H1 (cell line): ENCODE measurements at regions not wholly inside any gene's neighbourhood (a gene's known extent, or its start where the extent isn't known, plus 50 kb on each side); places are given as distances from the start of the nearest gene placed in this dataset.

ENCODE experiments used
- CTCF ChIA-PET: fragments of 300-600 bp; sonication (Branson Sonifier 250); formaldehyde crosslinking; loops from one replicate; lab custom pipeline; 2021; ENCODE audit not compliant: partially characterized antibody; lab: Charles Lee
- POLR2A ChIA-PET: fragments of 300-600 bp; sonication (Branson Sonifier 250); formaldehyde crosslinking; loops from one replicate; lab custom pipeline; 2021; ENCODE audit warnings: inconsistent platforms; ENCODE audit not compliant: partially characterized antibody; lab: Charles Lee
- DNase-seq, 2 experiments: peaks; one replicate each; pipeline versions ENCODE4 v3.0.0 to v3.0.0-alpha.2; 2010 to 2022; ENCODE audit warnings: low spot score in 2 of 2, low read depth in 1 of 2, mixed read lengths in 1 of 2
- FAIRE-seq: peaks from 2 replicates; lab custom pipeline; 2011; peaks lifted over from hg19 to GRCh38; lab: Jason Lieb, UNC
- H2AFZ ChIP-seq: 2 replicates; pipeline ENCODE4 v1.8.1; 2012; ENCODE audit warnings: low read length, inconsistent platforms
- H2AK5ac ChIP-seq: 2 replicates; pipeline ENCODE4 v1.6.1; 2013; ENCODE audit warnings: low read depth, low read length
- H2BK120ac ChIP-seq: replicated peaks from 2 replicates; pipeline ENCODE3; 2013; ENCODE audit warnings: low read depth, low read length, inconsistent platforms
- H2BK12ac ChIP-seq: 2 replicates; pipeline ENCODE4 v1.6.1; 2013; ENCODE audit warnings: low read depth, low read length
- H2BK15ac ChIP-seq: 2 replicates; pipeline ENCODE4 v1.6.1; 2013; ENCODE audit warnings: low read length
- H2BK20ac ChIP-seq: 2 replicates; pipeline ENCODE4 v1.6.1; 2013; ENCODE audit warnings: low read length
- H2BK5ac ChIP-seq: 2 replicates; pipeline ENCODE4 v1.6.1; 2013; ENCODE audit warnings: low read depth, low read length
- H3K14ac ChIP-seq: 2 replicates; pipeline ENCODE4 v1.6.1; 2013; ENCODE audit warnings: inconsistent platforms; ENCODE audit not compliant: insufficient read length
- H3K18ac ChIP-seq: 2 replicates; pipeline ENCODE4 v1.6.1; 2013; ENCODE audit warnings: low read length; ENCODE audit errors: extremely low read depth
- H3K23ac ChIP-seq: 2 replicates; pipeline ENCODE4 v1.6.1; 2013; ENCODE audit warnings: inconsistent platforms; ENCODE audit not compliant: insufficient read length
- H3K23me2 ChIP-seq: 2 replicates; pipeline ENCODE4 v1.6.1; 2013; ENCODE audit warnings: low read depth, low read length
- H3K27ac ChIP-seq: 2 replicates; pipeline ENCODE4 v1.6.1; 2011; ENCODE audit warnings: low read depth, low read length, inconsistent platforms
- H3K27me3 ChIP-seq, 4 experiments: replicated peaks in 1 of 4; 1 replicate in 1 of 4; 2 replicates in 3 of 4; pipeline versions ENCODE4 v1.6.1 to v1.8.1; 2011 to 2013; ENCODE audit warnings: low read length in 3 of 4, mild to moderate bottlenecking in 3 of 4, inconsistent platforms in 2 of 4, mixed read lengths in 2 of 4, moderate library complexity in 1 of 4; ENCODE audit not compliant: control insufficient read depth in 3 of 4, insufficient read depth in 3 of 4; ENCODE audit errors: extremely low read depth in 1 of 4
- H3K36me3 ChIP-seq, 4 experiments: 2 replicates each; pipeline versions ENCODE4 v1.6.1 to v1.8.1; 2011 to 2013; ENCODE audit warnings: mild to moderate bottlenecking in 4 of 4, low read length in 3 of 4, moderate library complexity in 2 of 4, control low read depth in 1 of 4, inconsistent platforms in 1 of 4; ENCODE audit not compliant: insufficient read depth in 4 of 4, control insufficient read depth in 2 of 4
- H3K4ac ChIP-seq: replicated peaks from 2 replicates; pipeline ENCODE3; 2013; ENCODE audit warnings: low read length, low read depth, mixed read lengths, inconsistent platforms; ENCODE audit not compliant: insufficient read length
- H3K4me1 ChIP-seq, 4 experiments: replicated peaks in 1 of 4; 1 replicate in 1 of 4; 2 replicates in 3 of 4; pipeline versions ENCODE4 v1.6.1 to v1.8.1; 2011 to 2013; ENCODE audit warnings: low read length in 3 of 4, inconsistent platforms in 2 of 4, mixed read lengths in 1 of 4; ENCODE audit not compliant: insufficient read depth in 4 of 4, control insufficient read depth in 3 of 4
- H3K4me2 ChIP-seq, 2 experiments: 2 replicates each; pipeline versions ENCODE4 v1.6.1 to v1.8.1; 2011 to 2013; ENCODE audit warnings: low read depth in 2 of 2, low read length in 2 of 2, control low read depth in 1 of 2, inconsistent platforms in 1 of 2, mild to moderate bottlenecking in 1 of 2; ENCODE audit not compliant: insufficient read depth in 1 of 2
- H3K4me3 ChIP-seq, 4 experiments: fragments of 200-600, 300-600 bp in 1 of 4; sonication (generic), shearing (Covaris generic), sonication (Bioruptor Twin) in 1 of 4; 2 replicates each; pipeline versions ENCODE4 v1.5.1 to v1.8.1; 2011 to 2016; ENCODE audit warnings: low read length in 4 of 4, low read depth in 3 of 4, control low read depth in 2 of 4, inconsistent platforms in 2 of 4, mild to moderate bottlenecking in 2 of 4, mixed read lengths in 1 of 4, moderate library complexity in 1 of 4; ENCODE audit not compliant: insufficient read depth in 2 of 4; ENCODE audit errors: extremely low read depth in 1 of 4
- H3K56ac ChIP-seq: replicated peaks from 2 replicates; pipeline ENCODE3; 2013; ENCODE audit warnings: low read depth, mild to moderate bottlenecking, mixed read lengths, low read length, inconsistent platforms; ENCODE audit not compliant: insufficient read length
- H3K79me1 ChIP-seq: 2 replicates; pipeline ENCODE4 v1.6.1; 2013; ENCODE audit warnings: low read depth, low read length, control low read depth
- H3K79me2 ChIP-seq, 2 experiments: 2 replicates each; pipeline versions ENCODE4 v1.6.1 to v1.8.1; 2012 to 2013; ENCODE audit warnings: low read length in 2 of 2, mild to moderate bottlenecking in 2 of 2, inconsistent platforms in 1 of 2; ENCODE audit not compliant: insufficient read depth in 2 of 2, control insufficient read depth in 1 of 2
- H3K9ac ChIP-seq, 4 experiments: replicated peaks in 1 of 4; 1 replicate in 1 of 4; 2 replicates in 3 of 4; pipeline versions ENCODE4 v1.6.1 to v1.8.1; 2011 to 2013; ENCODE audit warnings: low read depth in 3 of 4, low read length in 3 of 4, control low read depth in 2 of 4, mild to moderate bottlenecking in 2 of 4, moderate library complexity in 2 of 4, inconsistent platforms in 1 of 4; ENCODE audit errors: extremely low read depth in 1 of 4
- H3K9me3 ChIP-seq, 2 experiments: 2 replicates each; pipeline versions ENCODE4 v1.6.1 to v1.8.1; 2012 to 2013; ENCODE audit warnings: mild to moderate bottlenecking in 2 of 2, moderate library complexity in 2 of 2, control low read depth in 1 of 2, inconsistent platforms in 1 of 2, low read depth in 1 of 2, low read length in 1 of 2, mixed read lengths in 1 of 2; ENCODE audit not compliant: insufficient read depth in 2 of 2
- H4K20me1 ChIP-seq, 2 experiments: replicated peaks in 1 of 2; 2 replicates each; pipeline versions ENCODE3 to v1.8.1; 2011 to 2013; ENCODE audit warnings: inconsistent platforms in 2 of 2, low read length in 2 of 2, mild to moderate bottlenecking in 1 of 2; ENCODE audit not compliant: insufficient read depth in 2 of 2, control insufficient read depth in 1 of 2
- H4K5ac ChIP-seq: 2 replicates; pipeline ENCODE4 v1.6.1; 2013; ENCODE audit warnings: low read length, low read depth, mixed read lengths, inconsistent platforms; ENCODE audit not compliant: insufficient read length
- H4K8ac ChIP-seq: 2 replicates; pipeline ENCODE4 v1.8.0; 2013; ENCODE audit warnings: mild to moderate bottlenecking, moderate library complexity, low read length, inconsistent platforms; ENCODE audit not compliant: insufficient read depth; ENCODE audit errors: extremely low read depth
- H4K91ac ChIP-seq: replicated peaks from 2 replicates; pipeline ENCODE3; 2013; ENCODE audit warnings: low read length, mixed read lengths, inconsistent platforms; ENCODE audit not compliant: insufficient read length
- CHD1 ChIP-seq: IDR thresholded peaks from 2 replicates; pipeline ENCODE4 v1.6.1; 2012; ENCODE audit warnings: low read depth, low read length, improper control_type of control experiment
- GTF2F1 ChIP-seq: IDR thresholded peaks from 2 replicates; pipeline ENCODE4 v1.6.1; 2012; ENCODE audit warnings: low read depth, low read length, improper control_type of control experiment, borderline replicate concordance
- HDAC6 ChIP-seq: IDR thresholded peaks from one replicate; pipeline ENCODE4 v1.7.1; 2012; ENCODE audit warnings: low read depth, mild to moderate bottlenecking, inconsistent platforms, low read length, moderate library complexity
- RFX5 ChIP-seq: IDR thresholded peaks from 2 replicates; pipeline ENCODE4 v1.6.1; 2011; ENCODE audit warnings: low read depth, low read length, improper control_type of control experiment, borderline replicate concordance
- RXRA ChIP-seq: IDR thresholded peaks from 2 replicates; pipeline ENCODE4 v1.6.1; 2011; ENCODE audit warnings: low read depth, mild to moderate bottlenecking, low read length, moderate library complexity; ENCODE audit not compliant: insufficient read depth
- SAP30 ChIP-seq: fragments of 300-600 bp; sonication (generic); IDR thresholded peaks from 2 replicates; pipeline ENCODE4 v1.7.1; 2012; ENCODE audit warnings: low read length, moderate library complexity, mild to moderate bottlenecking, inconsistent platforms; ENCODE audit not compliant: insufficient read depth, insufficient replicate concordance
- SRF ChIP-seq: IDR thresholded peaks from 2 replicates; pipeline ENCODE4 v1.6.1; 2011; ENCODE audit warnings: mild to moderate bottlenecking, low read depth, low read length, moderate library complexity
- TBP ChIP-seq: IDR thresholded peaks from 2 replicates; pipeline ENCODE4 v1.6.1; 2011; ENCODE audit warnings: low read depth, low read length, improper control_type of control experiment
- TCF12 ChIP-seq: IDR thresholded peaks from 2 replicates; pipeline ENCODE4 v1.6.1; 2011; ENCODE audit warnings: low read depth, mild to moderate bottlenecking, low read length
- WGBS, 2 experiments: shearing (Covaris generic) in 1 of 2; methylation state at CpG; one replicate each; pipeline versions ENCODE4 v1.1.6 to v1.1.7; 2013 to 2015; ENCODE audit warnings: low lambda C conversion rate in 2 of 2, mixed read lengths in 2 of 2, inconsistent platforms in 1 of 2, low coverage in 1 of 2, missing lambda C conversion rate in 1 of 2; ENCODE audit not compliant: insufficient replicate concordance in 2 of 2, insufficient coverage in 1 of 2, insufficient read length in 1 of 2; ENCODE audit errors: extremely low coverage in 1 of 2, missing lambda C conversion rate in 1 of 2; 5-methylcytosine and 5-hydroxymethylcytosine counted together
- TF ChIP-seq, protein P1 (sequence below): IDR thresholded peaks from 2 replicates; pipeline ENCODE4 v1.6.1; 2011; ENCODE audit warnings: low read length, improper control_type of control experiment
- TF ChIP-seq, protein P2 (sequence below): IDR thresholded peaks from 2 replicates; pipeline ENCODE4 v1.6.1; 2012; ENCODE audit warnings: low read length, inconsistent platforms

DNA sequence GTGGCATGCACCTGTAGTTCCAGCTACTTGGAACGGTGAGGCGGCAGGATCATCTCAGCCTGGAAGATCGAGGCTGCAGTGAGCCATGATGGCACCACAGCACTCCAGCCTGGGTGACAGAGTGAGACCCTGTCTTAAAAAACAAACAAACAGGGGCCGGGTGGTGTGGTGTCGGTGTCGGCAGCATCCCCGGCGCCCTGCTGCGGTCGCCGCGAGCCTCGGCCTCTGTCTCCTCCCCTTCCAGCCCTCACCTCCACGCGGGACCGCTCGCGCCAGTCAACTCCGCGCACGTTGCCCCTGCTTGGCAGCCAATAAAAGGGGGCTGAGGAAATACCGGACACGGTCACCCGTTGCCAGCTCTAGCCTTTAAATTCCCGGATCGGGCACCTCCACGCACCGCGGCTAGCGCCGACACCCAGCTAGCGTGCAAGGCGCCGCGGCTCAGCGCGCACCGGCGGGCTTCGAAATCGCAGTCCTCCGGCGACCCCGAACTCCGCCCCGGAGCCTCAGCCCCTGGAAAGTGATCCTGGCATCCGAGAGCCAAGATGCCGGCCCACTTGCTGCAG is 204.7 kb downstream of the CDRT15L2 start:
- Histone ChIP-seq H4K8ac (no peak overlapping the region), H3K4me3 (no peak overlapping the region), H3K18ac (no peak overlapping the region), H2BK5ac (no peak overlapping the region), H3K23me2 (0 out of 2 replicates have a peak, but pooled peaks cover 1% of the 10 kb centered on the region), H3K4me1 (no peaks in the 10 kb centered on the region), H3K4me2 (no peak overlapping the region), H3K4ac (no peak overlapping the region), H3K36me3 (no peaks in the 10 kb centered on the region), H2BK120ac (no peak overlapping the region), H3K79me2 (no peaks in the 10 kb centered on the region), H3K23ac (no peak overlapping the region), H4K91ac (no peak overlapping the region), H2AFZ (no peak overlapping the region), H2BK20ac (no peak overlapping the region), H4K5ac (no peak overlapping the region), H2AK5ac (no peak overlapping the region), H3K27me3 (no peaks in the 10 kb centered on the region), H3K27ac (no peak overlapping the region), H2BK15ac (no peak overlapping the region), H3K9me3 (no peaks in the 10 kb centered on the region), H3K56ac (no peak overlapping the region), H3K14ac (no peak overlapping the region), H3K9ac (no peak overlapping the region), H3K79me1 (no peaks in the 10 kb centered on the region), H4K20me1 (no peaks in the 10 kb centered on the region), H2BK12ac (no peak overlapping the region)
- DNase-seq = no peak
- POLR2A ChIA-PET = no interaction called here
- no peak for TF ChIP-seq TCF12
- TF ChIP-seq RFX5 = no peak
- TF ChIP-seq, protein P1, sequence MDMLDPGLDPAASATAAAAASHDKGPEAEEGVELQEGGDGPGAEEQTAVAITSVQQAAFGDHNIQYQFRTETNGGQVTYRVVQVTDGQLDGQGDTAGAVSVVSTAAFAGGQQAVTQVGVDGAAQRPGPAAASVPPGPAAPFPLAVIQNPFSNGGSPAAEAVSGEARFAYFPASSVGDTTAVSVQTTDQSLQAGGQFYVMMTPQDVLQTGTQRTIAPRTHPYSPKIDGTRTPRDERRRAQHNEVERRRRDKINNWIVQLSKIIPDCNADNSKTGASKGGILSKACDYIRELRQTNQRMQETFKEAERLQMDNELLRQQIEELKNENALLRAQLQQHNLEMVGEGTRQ = no peak
- no peak for TF ChIP-seq RXRA
- no peak for TF ChIP-seq SRF
- no peak for TF ChIP-seq TBP
- TF ChIP-seq SAP30 = no peak
- TF ChIP-seq, protein P2, sequence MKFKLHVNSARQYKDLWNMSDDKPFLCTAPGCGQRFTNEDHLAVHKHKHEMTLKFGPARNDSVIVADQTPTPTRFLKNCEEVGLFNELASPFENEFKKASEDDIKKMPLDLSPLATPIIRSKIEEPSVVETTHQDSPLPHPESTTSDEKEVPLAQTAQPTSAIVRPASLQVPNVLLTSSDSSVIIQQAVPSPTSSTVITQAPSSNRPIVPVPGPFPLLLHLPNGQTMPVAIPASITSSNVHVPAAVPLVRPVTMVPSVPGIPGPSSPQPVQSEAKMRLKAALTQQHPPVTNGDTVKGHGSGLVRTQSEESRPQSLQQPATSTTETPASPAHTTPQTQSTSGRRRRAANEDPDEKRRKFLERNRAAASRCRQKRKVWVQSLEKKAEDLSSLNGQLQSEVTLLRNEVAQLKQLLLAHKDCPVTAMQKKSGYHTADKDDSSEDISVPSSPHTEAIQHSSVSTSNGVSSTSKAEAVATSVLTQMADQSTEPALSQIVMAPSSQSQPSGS = no peak
- no peak for TF ChIP-seq GTF2F1
- TF ChIP-seq HDAC6 = no peak
- TF ChIP-seq CHD1 = no peak
- FAIRE-seq = no peak
- WGBS, 2 experiments = 92% methylated on average over 33 of the region's 48 CpGs; no CpG with 5 or more reads in 1 of the 2 experiments
- CTCF ChIA-PET = interaction anchor here (1.0 to 1.7 kb wide), 2 partner anchors 8 to 10 kb away, joined by 3 to 4 read pairs; no protein-coding TSS in a partner anchor
